ENCODE measurements at regions not wholly inside any gene's neighbourhood (a gene's known extent, or its start where the extent isn't known, plus 50 kb on each side); places are given as distances from the start of the nearest gene placed in this dataset.

GRCh38 chr3:73915886-73916285, 291.1 kb upstream of the PDZRN3 start:
- TF ChIP-seq, protein P1, sequence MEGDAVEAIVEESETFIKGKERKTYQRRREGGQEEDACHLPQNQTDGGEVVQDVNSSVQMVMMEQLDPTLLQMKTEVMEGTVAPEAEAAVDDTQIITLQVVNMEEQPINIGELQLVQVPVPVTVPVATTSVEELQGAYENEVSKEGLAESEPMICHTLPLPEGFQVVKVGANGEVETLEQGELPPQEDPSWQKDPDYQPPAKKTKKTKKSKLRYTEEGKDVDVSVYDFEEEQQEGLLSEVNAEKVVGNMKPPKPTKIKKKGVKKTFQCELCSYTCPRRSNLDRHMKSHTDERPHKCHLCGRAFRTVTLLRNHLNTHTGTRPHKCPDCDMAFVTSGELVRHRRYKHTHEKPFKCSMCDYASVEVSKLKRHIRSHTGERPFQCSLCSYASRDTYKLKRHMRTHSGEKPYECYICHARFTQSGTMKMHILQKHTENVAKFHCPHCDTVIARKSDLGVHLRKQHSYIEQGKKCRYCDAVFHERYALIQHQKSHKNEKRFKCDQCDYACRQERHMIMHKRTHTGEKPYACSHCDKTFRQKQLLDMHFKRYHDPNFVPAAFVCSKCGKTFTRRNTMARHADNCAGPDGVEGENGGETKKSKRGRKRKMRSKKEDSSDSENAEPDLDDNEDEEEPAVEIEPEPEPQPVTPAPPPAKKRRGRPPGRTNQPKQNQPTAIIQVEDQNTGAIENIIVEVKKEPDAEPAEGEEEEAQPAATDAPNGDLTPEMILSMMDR (IDR thresholded peaks at IDR 0.05) = no peak
- no peak for TF ChIP-seq POLR2A (IDR thresholded peaks at IDR 0.05)
- TF ChIP-seq EP300 (IDR thresholded peaks at IDR 0.05) = no peak
- TF ChIP-seq POLR2AphosphoS5 (IDR thresholded peaks at IDR 0.05) = no peak

Measured in upper lobe of left lung (tissue), 4 donors.